Fibroblast of villous mesenchyme (primary cell): ENCODE measurements at regions not wholly inside any gene's neighbourhood (a gene's known extent, or its start where the extent isn't known, plus 50 kb on each side); places are given as distances from the start of the nearest gene placed in this dataset.
A peak's percentile ranks its signal among the peaks of the same experiment; 100 is the strongest.

Source experiments
- DNase-seq: peaks from one replicate; pipeline ENCODE4 v3.0.0-alpha.2; 2010; ENCODE audit warnings: low read depth
- H3K4me3 ChIP-seq: 2 replicates; pipeline ENCODE4 v1.5.1; 2011; ENCODE audit warnings: low read depth, mild to moderate bottlenecking, low read length
- CTCF ChIP-seq: IDR thresholded peaks from 2 replicates; pipeline ENCODE4 v1.5.1; 2012; ENCODE audit warnings: low read depth, mild to moderate bottlenecking, low read length; ENCODE audit not compliant: insufficient read depth

DNA sequence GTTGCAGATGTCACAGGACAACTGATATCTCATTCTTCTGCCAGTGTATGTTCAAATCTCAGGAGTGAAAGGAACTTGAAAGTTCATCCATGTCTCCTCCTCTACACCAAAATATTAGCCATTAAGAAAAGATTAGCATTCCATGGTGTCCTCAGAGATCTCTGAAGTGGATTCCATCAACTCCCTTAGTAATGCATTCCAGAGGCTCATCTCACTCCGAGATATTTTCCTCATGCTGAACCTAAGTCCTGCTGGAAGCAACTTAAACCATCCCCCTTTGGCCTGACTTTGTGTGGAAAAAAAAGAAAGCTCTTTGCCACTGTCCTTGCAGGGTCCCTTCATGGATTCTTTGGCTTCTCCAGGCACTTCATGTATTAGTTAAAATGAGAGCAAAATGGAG lies 155.7 kb upstream of the ZNF462 start:
- no peak for DNase-seq
- no peak for TF ChIP-seq CTCF
- H3K4me3 ChIP-seq, result no peak overlapping the region

- TF ChIP-seq CTCF, result no peak
- no peak for DNase-seq
- no peak overlapping the region for H3K4me3 ChIP-seq
These were observed 155.1 kb upstream of the ZNF462 start for GRCh38 chr9:106707738-106708474.

DNA sequence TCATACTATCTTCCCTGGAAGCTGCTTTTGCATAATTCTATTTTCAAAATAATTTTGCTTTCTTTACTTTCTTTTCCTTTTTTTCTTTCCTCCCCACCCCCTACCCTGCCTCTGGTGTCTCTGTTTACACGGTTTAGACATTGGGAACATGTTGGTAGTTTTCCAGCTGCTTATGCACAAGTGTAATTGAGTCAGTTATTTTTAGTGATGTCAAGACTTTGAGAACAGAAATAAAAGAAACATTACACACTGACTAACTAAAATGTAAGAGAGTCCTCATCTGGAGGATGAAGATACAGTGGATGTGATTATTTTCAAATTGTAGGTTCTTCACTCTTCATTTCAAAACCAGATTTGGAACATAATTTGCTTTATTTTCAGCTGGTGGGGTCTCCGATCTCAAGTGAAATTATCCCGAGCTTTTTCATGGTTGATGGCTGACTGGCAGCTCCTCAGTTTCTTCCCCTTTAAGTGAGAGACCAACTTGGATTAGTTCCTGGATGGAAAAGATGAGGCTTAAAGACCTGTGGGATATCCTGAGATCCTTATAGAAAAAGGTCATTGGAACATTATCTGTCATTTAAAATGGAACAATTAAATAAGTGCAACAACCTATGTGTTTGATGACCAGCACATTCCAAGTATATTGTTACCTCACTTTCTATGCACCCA lies 154.4 kb upstream of the ZNF462 start:
- TF ChIP-seq CTCF, result no peak
- DNase-seq, result peak; percentile 49
- no peak overlapping the region for H3K4me3 ChIP-seq

DNA sequence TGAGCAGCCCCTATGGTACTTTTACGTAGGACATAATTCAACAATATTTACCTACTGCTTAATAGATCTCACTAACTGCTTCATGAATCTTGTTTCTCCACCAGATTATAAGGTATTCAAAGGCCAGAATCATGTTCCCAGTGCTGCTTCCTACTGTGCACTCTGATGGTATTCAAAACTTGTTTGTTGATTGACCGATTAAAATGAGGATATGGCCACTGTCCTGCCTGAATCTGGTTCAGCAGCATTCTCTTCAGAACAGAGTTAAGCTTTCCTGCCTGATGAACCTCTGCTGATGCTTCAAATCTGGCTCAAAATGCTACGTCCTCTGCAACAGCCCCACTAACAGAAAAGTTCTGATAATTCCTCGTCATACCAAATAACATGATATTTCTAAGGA lies 150.7 kb upstream of the ZNF462 start:
- H3K4me3 ChIP-seq, result no peak overlapping the region
- no peak for DNase-seq
- no peak for TF ChIP-seq CTCF

DNA sequence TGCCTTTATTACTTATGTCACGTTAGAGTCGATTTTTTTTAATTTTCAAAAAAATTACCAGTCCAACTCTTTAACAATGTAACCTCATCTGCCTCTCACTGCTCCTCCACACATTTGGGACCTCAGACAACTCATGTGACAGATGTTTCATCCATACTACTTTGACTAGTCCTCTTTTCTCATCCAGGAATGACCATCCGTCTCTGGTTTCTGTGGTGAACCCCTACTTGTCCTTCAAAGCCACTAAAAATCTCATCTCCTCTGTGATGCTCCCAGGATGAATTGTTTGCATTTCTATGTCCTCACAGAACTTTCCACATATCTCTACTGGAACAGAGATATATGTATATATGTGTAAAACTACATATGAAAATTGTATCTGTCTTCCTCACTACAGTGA lies 149.8 kb upstream of the ZNF462 start:
- no peak for TF ChIP-seq CTCF
- DNase-seq, result no peak
- H3K4me3 ChIP-seq, result no peak overlapping the region

DNA sequence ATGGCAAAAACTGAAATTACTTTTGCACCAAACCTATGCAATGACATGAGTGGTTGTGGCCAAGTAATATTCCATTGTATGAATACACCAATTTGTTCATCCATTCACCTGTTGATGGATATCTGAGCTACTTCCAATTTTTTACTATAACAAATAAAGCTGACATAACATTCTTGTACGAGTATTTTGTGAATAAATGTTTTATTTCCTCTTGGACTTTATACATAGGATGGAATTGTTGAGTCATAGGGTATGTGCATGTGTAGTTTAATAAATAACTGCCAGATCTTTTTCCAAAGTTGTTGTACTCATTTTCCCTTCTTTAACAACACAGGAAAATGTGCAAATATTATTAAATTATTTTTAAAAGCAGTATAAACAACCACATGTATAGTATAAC lies 146.1 kb upstream of the ZNF462 start:
- no peak overlapping the region for H3K4me3 ChIP-seq
- DNase-seq, result no peak
- TF ChIP-seq CTCF, result no peak
